ENCODE measurements at regions not wholly inside any gene's neighbourhood (a gene's known extent, or its start where the extent isn't known, plus 50 kb on each side); places are given as distances from the start of the nearest gene placed in this dataset.

DNA sequence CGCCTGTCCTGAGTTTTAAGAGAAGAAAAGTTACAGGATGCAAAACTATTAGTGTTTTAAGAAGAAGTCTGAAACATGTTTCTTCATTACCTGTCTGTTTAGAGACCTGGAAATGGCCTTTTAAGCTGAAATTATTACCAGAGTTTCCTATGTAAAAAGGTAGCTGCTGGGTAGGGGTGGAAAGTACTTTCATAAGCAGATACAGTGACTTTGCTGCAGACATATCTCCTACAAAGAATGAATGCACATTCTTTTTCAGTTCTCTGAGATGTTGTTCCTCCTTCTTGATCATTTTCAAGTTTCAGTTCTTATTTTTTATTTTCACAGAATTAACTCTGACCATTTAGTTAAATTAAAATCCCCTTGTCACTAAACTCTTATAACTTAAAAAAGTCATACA lies 1329.6 kb downstream of the KCNT2 start:
- DNase-seq (ENCODE audit: low spot score in 2 of 2) = no peak
- 68% methylated on average over 1 of the region's 1 CpG for WGBS
- Histone ChIP-seq H3K27me3 (no peaks in the 10 kb centered on the region), H3K36me3 (no peaks in the 10 kb centered on the region), H3K9me3 (no peaks in the 10 kb centered on the region), H3K27ac (no peak overlapping the region), H3K4me3 (no peak overlapping the region), H3K4me1 (no peaks in the 10 kb centered on the region)
- TF ChIP-seq POLR2AphosphoS5 (IDR thresholded peaks at IDR 0.05) (no peak), EP300 (IDR thresholded peaks at IDR 0.05) (no peak), POLR2A (IDR thresholded peaks at IDR 0.05) (no peak)
- TF ChIP-seq, protein P1, sequence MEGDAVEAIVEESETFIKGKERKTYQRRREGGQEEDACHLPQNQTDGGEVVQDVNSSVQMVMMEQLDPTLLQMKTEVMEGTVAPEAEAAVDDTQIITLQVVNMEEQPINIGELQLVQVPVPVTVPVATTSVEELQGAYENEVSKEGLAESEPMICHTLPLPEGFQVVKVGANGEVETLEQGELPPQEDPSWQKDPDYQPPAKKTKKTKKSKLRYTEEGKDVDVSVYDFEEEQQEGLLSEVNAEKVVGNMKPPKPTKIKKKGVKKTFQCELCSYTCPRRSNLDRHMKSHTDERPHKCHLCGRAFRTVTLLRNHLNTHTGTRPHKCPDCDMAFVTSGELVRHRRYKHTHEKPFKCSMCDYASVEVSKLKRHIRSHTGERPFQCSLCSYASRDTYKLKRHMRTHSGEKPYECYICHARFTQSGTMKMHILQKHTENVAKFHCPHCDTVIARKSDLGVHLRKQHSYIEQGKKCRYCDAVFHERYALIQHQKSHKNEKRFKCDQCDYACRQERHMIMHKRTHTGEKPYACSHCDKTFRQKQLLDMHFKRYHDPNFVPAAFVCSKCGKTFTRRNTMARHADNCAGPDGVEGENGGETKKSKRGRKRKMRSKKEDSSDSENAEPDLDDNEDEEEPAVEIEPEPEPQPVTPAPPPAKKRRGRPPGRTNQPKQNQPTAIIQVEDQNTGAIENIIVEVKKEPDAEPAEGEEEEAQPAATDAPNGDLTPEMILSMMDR (IDR thresholded peaks at IDR 0.05) = no peak

- no peaks in the 10 kb centered on the region for H3K4me1 ChIP-seq
- no peak for TF ChIP-seq POLR2A (IDR thresholded peaks at IDR 0.05)
Measured at GRCh38 chr1:195275710-195276109, 1332.5 kb downstream of the KCNT2 start.

GRCh38 chr1:195251900-195252299 lies 1356.3 kb downstream of the KCNT2 start:
- Histone ChIP-seq H3K9me3 (no peaks in the 10 kb centered on the region), H3K4me3 (no peak overlapping the region), H3K27ac (no peak overlapping the region), H3K27me3 (no peaks in the 10 kb centered on the region), H3K36me3 (no peaks in the 10 kb centered on the region), H3K4me1 (no peaks in the 10 kb centered on the region)
- TF ChIP-seq, protein P1 (IDR thresholded peaks at IDR 0.05) = no peak
- TF ChIP-seq EP300 (IDR thresholded peaks at IDR 0.05) (no peak), POLR2AphosphoS5 (IDR thresholded peaks at IDR 0.05) (no peak), POLR2A (IDR thresholded peaks at IDR 0.05) (no peak)
- WGBS = 100% methylated on average over 4 of the region's 4 CpGs
- DNase-seq (ENCODE audit: low spot score in 2 of 2) = no peak

More at GRCh38 chr1:195275710-195276109, 1332.5 kb downstream of the KCNT2 start:
- Histone ChIP-seq H3K36me3 (no peaks in the 10 kb centered on the region), H3K4me3 (no peak overlapping the region), H3K27me3 (no peaks in the 10 kb centered on the region), H3K27ac (no peak overlapping the region), H3K9me3 (no peaks in the 10 kb centered on the region)
- WGBS = 79% methylated on average over 2 of the region's 2 CpGs
- no peak for DNase-seq (ENCODE audit: low spot score in 2 of 2)

DNA sequence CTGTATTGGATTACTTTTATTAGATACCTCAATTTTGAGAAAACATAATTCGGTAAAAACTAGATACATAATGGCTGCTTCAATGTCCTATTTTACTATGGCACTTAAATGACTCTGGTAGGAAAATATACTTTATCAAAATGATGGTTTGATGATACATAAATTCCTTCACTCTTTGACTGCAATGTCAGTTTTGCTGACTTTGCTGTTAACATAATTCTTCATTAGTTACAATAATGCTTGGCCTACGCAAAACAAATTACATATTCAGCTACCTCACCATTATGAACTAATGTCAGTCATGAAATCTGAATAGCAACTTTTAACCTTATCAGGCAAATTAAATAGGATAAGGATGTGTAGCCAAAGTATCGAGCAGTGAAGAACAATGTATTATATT lies 1364.7 kb downstream of the KCNT2 start:
- Histone ChIP-seq H3K27ac (no peak overlapping the region), H3K4me1 (no peaks in the 10 kb centered on the region), H3K36me3 (no peaks in the 10 kb centered on the region), H3K9me3 (no peaks in the 10 kb centered on the region), H3K27me3 (no peaks in the 10 kb centered on the region), H3K4me3 (no peak overlapping the region)
- WGBS = 98% methylated on average over 3 of the region's 3 CpGs
- TF ChIP-seq EP300 (IDR thresholded peaks at IDR 0.05) = no peak
- no peak for TF ChIP-seq POLR2AphosphoS5 (IDR thresholded peaks at IDR 0.05)
- TF ChIP-seq, protein P1 (IDR thresholded peaks at IDR 0.05) = no peak
- no peak for TF ChIP-seq POLR2A (IDR thresholded peaks at IDR 0.05)
- no peak for DNase-seq (ENCODE audit: low spot score in 2 of 2)

DNA sequence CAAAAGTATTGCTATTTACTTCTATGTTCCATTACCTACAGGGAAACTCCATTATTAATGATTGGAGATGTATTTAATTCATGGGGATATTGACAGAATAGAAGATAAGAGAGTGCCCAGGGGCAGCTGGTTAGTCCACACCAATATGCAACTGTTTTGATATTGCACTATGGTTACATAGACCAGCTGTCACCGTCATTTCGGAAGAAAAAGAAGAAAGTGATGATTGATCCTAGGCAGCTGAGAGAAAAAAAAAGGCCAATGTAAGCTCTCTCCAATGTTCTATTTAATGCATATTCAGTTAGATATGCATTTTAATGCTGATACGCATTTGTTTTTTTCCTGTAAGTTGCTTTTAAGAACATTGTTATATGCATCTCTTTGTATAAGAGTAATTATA lies 1367.2 kb downstream of the KCNT2 start:
- DNase-seq (ENCODE audit: low spot score in 2 of 2) = no peak
- 91% methylated on average over 3 of the region's 3 CpGs for WGBS
- no peaks in the 10 kb centered on the region for H3K27me3 ChIP-seq
- H3K4me1 ChIP-seq = no peaks in the 10 kb centered on the region
- no peak overlapping the region for H3K27ac ChIP-seq
- no peaks in the 10 kb centered on the region for H3K36me3 ChIP-seq
- no peak overlapping the region for H3K4me3 ChIP-seq
- TF ChIP-seq POLR2A (IDR thresholded peaks at IDR 0.05) (no peak), EP300 (IDR thresholded peaks at IDR 0.05) (no peak), POLR2AphosphoS5 (IDR thresholded peaks at IDR 0.05) (no peak)
- TF ChIP-seq, protein P1 (IDR thresholded peaks at IDR 0.05) = no peak
- H3K9me3 ChIP-seq = no peaks in the 10 kb centered on the region

DNA sequence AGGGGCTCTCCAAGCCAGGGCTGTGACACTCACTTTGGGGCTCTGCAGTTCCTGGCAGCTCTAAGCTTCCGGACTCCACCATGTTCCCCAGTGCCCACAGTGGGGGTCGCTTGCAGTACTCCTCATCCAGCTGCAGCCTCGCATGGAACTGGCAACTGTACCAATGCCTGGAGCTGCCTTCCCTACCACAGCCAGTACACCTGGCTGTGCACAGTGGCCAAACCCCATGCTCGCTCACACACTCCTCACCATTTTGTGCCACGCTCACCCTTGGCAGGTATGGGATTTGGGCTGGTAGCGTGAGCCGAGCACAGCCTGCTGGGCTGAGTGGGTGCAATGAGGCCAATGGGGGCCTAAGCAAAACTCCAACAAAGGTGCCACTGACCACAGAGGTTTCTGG lies 1369.9 kb downstream of the KCNT2 start:
- H3K4me1 ChIP-seq = no peaks in the 10 kb centered on the region
- H3K36me3 ChIP-seq = no peaks in the 10 kb centered on the region
- no peak for TF ChIP-seq EP300 (IDR thresholded peaks at IDR 0.05)
- H3K4me3 ChIP-seq = no peak overlapping the region
- WGBS = 96% methylated on average over 7 of the region's 7 CpGs
- no peak for DNase-seq (ENCODE audit: low spot score in 2 of 2)
- H3K27ac ChIP-seq = no peak overlapping the region
- H3K27me3 ChIP-seq = no peaks in the 10 kb centered on the region
- H3K9me3 ChIP-seq = no peaks in the 10 kb centered on the region
